VCaP (cell line): ENCODE measurements at regions not wholly inside any gene's neighbourhood (a gene's known extent, or its start where the extent isn't known, plus 50 kb on each side); places are given as distances from the start of the nearest gene placed in this dataset.

Experiments
- H3K27ac ChIP-seq: fragments of 450-650 bp; 2 replicates; pipeline ENCODE4 v1.5.1; 2017
- CTCF ChIP-seq: fragments of 450-650 bp; conservative IDR thresholded peaks from 2 replicates; pipeline ENCODE4 v1.5.1; 2017; ENCODE audit warnings: mild to moderate bottlenecking, moderate library complexity

GRCh38 chr15:96232335-96232734 lies 98.2 kb upstream of the NR2F2 start:
- H3K27ac ChIP-seq = no peak overlapping the region
- no peak for TF ChIP-seq CTCF

GRCh38 chr15:96234109-96234892 lies 96.2 kb upstream of the NR2F2 start:
- no peak overlapping the region for H3K27ac ChIP-seq
- no peak for TF ChIP-seq CTCF

GRCh38 chr15:96237002-96237401 lies 93.5 kb upstream of the NR2F2 start:
- no peak for TF ChIP-seq CTCF
- H3K27ac ChIP-seq = no peak overlapping the region

- TF ChIP-seq CTCF = no peak
- H3K27ac ChIP-seq = no peak overlapping the region
These were observed 87.7 kb upstream of the NR2F2 start for GRCh38 chr15:96242761-96243160.

- no peak overlapping the region for H3K27ac ChIP-seq
- no peak for TF ChIP-seq CTCF
These were observed 86.8 kb upstream of the NR2F2 start for GRCh38 chr15:96243701-96244100.

- H3K27ac ChIP-seq = no peak overlapping the region
- no peak for TF ChIP-seq CTCF
These were observed 85.2 kb upstream of the NR2F2 start for GRCh38 chr15:96245252-96245651.

- TF ChIP-seq CTCF = no peak
- H3K27ac ChIP-seq = no peak overlapping the region
These were observed 84.4 kb upstream of the NR2F2 start for GRCh38 chr15:96246057-96246456.
